Suppressor macrophage treated with lipopolysaccharide for 1 hour (primary cell): ENCODE measurements at regions not wholly inside any gene's neighbourhood (a gene's known extent, or its start where the extent isn't known, plus 50 kb on each side); places are given as distances from the start of the nearest gene placed in this dataset.
"Not testable (repeated sequence)": the region's sequence is repeated elsewhere in the genome, so short reads cannot be mapped to it uniquely, and the experiment has no call there.

Source experiments
- DNase-seq, 3 donors: peaks; one replicate each; pipeline ENCODE4 v3.0.0-alpha.2; 2020 to 2022

- DNase-seq: no peak
Observed at GRCh38 chr12:70070494-70071007, 172.7 kb upstream of the CNOT2 start.

DNA sequence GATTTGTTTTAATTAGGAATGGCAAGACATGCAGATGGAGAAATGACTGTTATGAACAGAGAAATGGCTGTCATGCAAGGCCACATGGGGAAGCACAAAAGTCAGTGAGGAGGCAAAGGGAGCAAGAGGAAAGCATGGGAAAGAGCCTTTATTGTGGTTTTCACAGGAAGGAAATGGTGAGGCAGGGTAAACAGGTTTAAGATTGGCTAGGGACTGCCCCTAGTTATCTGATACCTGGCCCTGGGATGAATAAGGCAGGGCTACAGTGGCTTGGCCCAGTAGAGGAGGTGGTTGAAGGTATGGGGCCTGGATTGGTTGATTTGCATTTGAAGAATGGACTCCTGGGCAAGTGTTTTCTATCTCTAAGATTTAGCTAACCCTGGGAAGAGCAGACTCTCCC, 168.7 kb upstream of the CNOT2 start:
- DNase-seq: no peak

- DNase-seq: no peak
Observed at GRCh38 chr12:70077441-70077840, 165.8 kb upstream of the CNOT2 start.

GRCh38 chr12:70078161-70078560, 165.1 kb upstream of the CNOT2 start:
- DNase-seq: no peak

- DNase-seq: peak; percentile 11 to 55 (median 55)
Observed at GRCh38 chr12:70080566-70080965, 162.7 kb upstream of the CNOT2 start.

GRCh38 chr12:70082997-70083676, 160.1 kb upstream of the CNOT2 start:
- DNase-seq: no peak

DNA sequence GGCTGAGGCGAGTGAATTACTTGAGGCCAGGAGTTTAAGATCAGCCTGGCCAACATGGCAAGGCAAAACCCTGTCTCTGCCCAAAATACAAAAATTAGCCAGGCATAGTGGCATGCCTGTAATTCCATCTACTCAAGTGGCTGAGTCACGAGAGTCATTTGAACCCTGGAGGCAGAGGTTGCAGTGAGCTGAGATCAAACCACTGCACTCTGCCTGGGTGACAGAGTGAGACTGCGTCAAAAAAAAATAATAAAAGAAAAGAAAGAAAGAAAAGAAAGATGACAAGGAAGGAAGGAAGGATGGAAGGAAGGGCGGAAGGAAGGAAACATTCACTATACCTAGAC, 159.6 kb upstream of the CNOT2 start:
- no peak for DNase-seq

DNA sequence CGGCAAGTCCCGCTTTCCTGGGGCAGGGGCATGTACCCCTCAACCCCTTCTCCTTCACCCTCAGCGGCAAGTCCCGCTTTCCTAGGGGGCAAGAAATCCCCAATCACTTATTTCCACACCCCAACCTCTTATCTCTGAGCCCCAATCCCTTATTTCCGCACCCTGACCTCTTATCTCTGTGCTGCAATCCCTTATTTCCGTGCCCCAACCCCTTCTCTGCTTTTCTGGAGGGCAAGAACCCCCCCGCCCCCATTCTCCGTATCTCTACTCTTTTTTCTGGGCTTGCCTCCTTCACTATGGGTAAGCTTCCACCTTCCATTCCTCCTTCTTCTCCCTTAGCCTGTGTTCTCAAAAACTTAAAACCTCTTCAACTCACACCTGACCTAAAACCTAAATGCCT, 156.9 kb upstream of the CNOT2 start:
- not testable (repeated sequence) for DNase-seq

GRCh38 chr12:70091021-70091521, 152.2 kb upstream of the CNOT2 start:
- no peak for DNase-seq

GRCh38 chr12:70094467-70094866, 148.8 kb upstream of the CNOT2 start:
- no peak for DNase-seq

- DNase-seq: no peak
Observed at GRCh38 chr12:70096759-70097410, 146.3 kb upstream of the CNOT2 start.

GRCh38 chr12:70101064-70101463, 142.2 kb upstream of the CNOT2 start:
- DNase-seq: no peak

GRCh38 chr12:70106347-70106746, 136.9 kb upstream of the CNOT2 start:
- DNase-seq: no peak

DNA sequence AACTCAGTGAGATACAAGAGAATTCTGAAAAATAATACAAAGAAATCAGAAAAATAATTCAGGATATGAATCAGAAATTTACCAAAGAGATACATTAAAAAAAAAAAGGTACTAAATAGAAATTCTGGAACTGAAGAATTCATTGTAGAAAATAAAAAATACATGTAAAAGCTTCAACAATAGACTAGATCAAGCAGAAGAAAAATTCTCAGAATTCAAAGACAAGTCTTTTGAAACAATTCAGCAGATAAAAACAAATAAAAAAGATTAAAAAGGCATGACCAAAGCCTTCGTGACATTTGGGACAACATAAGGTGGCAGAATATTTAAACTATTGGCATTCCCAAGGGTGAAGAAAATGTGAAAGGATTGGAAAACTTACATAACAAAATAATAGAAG, 133.1 kb upstream of the CNOT2 start:
- DNase-seq: no peak

- no peak for DNase-seq
Observed at GRCh38 chr12:70117670-70118069, 125.6 kb upstream of the CNOT2 start.

- no peak for DNase-seq
Observed at GRCh38 chr12:70120970-70121369, 122.3 kb upstream of the CNOT2 start.

DNA sequence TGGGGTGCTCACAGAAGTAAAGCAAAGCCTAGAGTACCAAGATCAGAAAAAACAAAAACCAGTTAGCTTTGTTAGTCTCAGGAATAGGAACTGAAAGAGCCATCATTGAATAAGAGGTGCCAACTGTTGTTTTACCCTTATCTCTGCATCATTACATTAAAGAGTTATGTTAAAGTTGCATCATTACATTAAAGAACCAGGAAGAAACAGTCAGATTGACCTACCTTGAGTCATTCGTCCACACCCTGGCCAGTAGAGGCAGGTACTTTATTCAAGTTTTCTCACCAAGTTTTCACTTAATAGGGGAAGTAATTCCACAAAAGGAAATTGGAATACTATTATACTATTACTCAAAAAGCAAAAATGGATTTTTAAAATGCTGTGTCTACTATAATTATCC, 121.7 kb upstream of the CNOT2 start:
- no peak for DNase-seq

DNA sequence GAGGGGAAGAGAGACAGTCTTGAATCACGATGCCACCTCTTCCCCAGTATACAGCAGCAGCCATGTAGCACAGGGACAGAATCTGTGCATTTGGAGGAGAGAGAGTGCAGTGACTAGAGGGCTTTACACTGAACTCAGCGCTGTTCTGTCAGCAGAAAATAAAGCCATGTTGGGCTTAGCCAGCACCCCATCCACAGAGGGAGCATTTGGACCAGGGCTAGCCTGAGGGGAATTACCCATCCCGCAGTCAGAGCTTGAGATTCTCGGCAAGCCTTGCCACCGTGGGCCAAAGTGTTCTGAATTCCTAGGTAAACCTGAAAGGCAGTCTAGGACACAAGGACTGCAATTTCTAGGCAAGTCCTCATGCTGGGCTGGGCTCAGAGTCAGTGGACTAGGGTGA, 120.4 kb upstream of the CNOT2 start:
- no peak for DNase-seq

DNA sequence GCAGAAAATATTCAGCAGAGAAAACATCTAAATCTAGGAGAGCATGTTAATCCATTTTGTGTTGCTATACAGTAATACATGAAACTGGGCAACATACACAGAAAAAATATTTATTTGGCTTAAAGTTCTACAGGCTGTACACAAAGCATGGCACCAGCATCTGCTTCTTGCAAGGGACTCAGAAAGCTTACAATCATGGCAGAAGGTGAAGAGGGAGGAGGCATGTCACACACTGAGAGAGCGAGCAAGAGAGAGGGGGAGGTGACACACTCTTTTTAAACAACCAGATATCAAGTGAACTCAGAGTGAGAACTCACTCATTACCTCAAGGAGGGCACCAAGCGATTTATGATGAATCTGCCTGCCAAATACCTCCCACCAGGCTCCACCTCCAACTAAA, 94.2 kb upstream of the CNOT2 start:
- DNase-seq: no peak

GRCh38 chr12:70149665-70150064, 93.6 kb upstream of the CNOT2 start:
- no peak for DNase-seq

- no peak for DNase-seq
Observed at GRCh38 chr12:70150230-70150629, 93.0 kb upstream of the CNOT2 start.

GRCh38 chr12:70151993-70152392, 91.2 kb upstream of the CNOT2 start:
- DNase-seq: no peak

DNA sequence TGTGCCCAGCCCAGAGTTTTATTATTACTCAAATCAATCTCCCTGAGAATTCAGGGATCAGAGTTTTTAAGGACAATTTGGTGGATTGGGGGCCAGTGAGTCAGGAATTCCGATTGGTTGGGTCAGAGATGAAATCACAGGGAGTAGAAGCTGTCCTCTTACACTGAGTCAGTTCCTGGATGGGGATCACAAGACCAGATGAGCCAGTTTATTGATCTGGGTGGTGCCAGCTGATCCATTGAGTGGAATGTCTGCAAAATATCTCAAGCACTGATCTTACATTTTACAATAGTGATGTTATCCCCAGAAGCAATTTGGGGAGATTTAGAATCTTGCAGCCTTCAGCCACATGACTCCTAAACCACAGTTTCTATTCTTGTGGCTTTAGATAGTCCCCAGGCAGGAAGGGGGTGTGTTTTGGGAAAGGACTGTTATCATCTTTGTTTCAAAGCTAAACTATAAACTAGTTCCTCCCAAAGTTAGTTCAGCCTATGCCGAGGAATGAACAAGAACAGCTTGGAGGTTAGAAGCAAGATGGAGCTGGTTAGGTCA, 89.1 kb upstream of the CNOT2 start:
- no peak for DNase-seq

- no peak for DNase-seq
Observed at GRCh38 chr12:70154960-70155589, 88.2 kb upstream of the CNOT2 start.
